NT2/D1 (cell line): ENCODE measurements at regions not wholly inside any gene's neighbourhood (a gene's known extent, or its start where the extent isn't known, plus 50 kb on each side); places are given as distances from the start of the nearest gene placed in this dataset.

Source experiments
- YY1 ChIP-seq: IDR thresholded peaks from 2 replicates; pipeline ENCODE4 v1.6.1; 2011; ENCODE audit not compliant: insufficient read length, insufficient read depth
- ZNF274 ChIP-seq: IDR thresholded peaks from 2 replicates; pipeline ENCODE4 v1.6.1; 2011; ENCODE audit warnings: mild to moderate bottlenecking, low read depth, low read length

- no peak for TF ChIP-seq ZNF274
- no peak for TF ChIP-seq YY1
Measured at GRCh38 chr3:116802651-116803050, 93.1 kb downstream of the TUSC7 start.
